ENCODE measurements at regions not wholly inside any gene's neighbourhood (a gene's known extent, or its start where the extent isn't known, plus 50 kb on each side); places are given as distances from the start of the nearest gene placed in this dataset.

- TF ChIP-seq POLR2A (IDR thresholded peaks at IDR 0.05) (no peak), CTCF (IDR thresholded peaks at IDR 0.05) (no peak)
Observed at GRCh38 chr18:53883771-53884170, 340.7 kb downstream of the MBD2 start.
